ENCODE measurements at regions not wholly inside any gene's neighbourhood (a gene's known extent, or its start where the extent isn't known, plus 50 kb on each side); places are given as distances from the start of the nearest gene placed in this dataset.
"Not testable (repeated sequence)": the region's sequence is repeated elsewhere in the genome, so short reads cannot be mapped to it uniquely, and the experiment has no call there.

DNA sequence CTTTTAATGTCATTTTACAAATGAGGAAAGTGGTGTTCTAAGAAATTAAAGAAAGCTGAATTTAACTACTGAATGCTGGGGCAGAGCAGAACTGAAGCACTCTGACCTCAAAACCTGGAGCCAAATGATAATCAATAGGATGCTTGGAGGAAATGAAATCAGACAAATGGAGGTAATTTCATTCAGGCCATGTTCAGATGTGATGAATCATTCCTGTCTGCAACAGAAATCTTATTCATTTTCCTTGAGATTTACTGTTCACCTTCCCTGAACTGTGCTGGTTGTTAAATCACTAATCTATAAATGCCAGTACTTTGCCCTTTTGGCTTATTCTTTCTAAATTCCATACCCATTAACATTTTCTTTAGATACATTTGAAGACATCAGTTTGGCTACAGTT lies 85.6 kb upstream of the SNX7 start:
- no peak for DNase-seq (ENCODE audit: low spot score)
- no peak for TF ChIP-seq CTCF (IDR thresholded peaks at IDR 0.05)
- ATAC-seq (ENCODE audit: low FRiP score), result no peak

DNA sequence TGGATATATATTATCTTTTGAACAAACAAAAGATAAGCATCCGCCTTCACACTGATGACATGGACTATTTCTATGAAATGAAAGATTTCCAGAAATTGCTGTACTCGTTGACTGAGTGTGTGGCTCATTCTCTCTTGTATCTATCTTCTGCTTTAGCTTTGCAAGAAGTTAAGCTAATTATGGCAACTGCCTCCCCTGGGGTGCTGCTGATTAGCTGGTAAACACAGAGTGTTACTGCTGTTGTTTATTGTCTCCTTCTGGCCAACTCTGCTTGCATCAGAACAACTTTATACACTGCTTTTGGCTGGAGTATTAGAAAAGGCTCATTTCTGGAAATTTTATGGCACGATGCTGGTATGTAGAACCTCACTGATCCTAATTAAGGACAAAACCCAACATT lies 95.6 kb upstream of the SNX7 start:
- DNase-seq (ENCODE audit: low spot score) (no peak), ATAC-seq (ENCODE audit: low FRiP score) (no peak)
- TF ChIP-seq CTCF (IDR thresholded peaks at IDR 0.05), result no peak

DNA sequence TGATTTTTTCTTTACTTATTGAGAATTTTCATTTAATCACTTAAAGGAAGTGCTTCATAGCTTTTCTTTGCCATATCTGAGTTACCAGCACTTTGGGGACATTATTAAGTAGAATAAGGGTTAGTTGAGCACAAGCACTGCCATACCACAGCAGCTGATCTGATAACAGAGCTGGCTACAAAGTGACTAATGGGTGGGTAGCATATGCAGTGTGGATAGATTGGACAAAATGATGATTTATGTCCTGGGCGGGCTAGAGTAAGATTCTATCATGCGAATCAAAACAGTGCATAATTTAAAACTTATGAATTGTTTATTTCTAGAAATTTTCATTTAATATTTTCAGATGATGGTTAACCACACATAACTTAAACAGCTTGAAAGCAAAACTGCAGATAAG lies 102.2 kb upstream of the SNX7 start:
- ATAC-seq (ENCODE audit: low FRiP score) (no peak), DNase-seq (ENCODE audit: low spot score) (no peak)
- TF ChIP-seq CTCF (IDR thresholded peaks at IDR 0.05), result no peak

- no peak for TF ChIP-seq CTCF (IDR thresholded peaks at IDR 0.05)
- DNase-seq (ENCODE audit: low spot score) (no peak), ATAC-seq (ENCODE audit: low FRiP score) (no peak)
Measured at GRCh38 chr1:98557895-98558294, 103.6 kb upstream of the SNX7 start.

GRCh38 chr1:98556521-98557158 lies 104.9 kb upstream of the SNX7 start:
- TF ChIP-seq CTCF (IDR thresholded peaks at IDR 0.05), result no peak
- DNase-seq (ENCODE audit: low spot score), result no peak
- no peak for ATAC-seq (ENCODE audit: low FRiP score)

DNA sequence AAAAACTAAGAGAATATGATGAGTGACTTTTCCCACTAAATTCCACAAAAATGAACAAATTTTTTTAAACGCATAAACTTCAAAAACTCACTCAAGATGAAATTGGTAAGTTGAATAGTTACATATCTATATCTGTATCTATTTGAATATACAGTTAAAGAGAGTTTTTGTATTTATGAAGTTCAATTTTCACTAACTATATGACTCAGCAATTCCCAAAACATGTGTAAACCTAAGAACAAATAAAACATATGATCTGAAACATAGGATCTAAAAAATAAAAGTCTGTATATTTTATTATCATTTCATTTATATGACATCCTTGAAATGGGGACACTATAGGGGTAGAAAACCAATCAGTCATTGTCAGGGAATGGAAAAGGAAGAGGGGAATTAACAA lies 105.7 kb upstream of the SNX7 start:
- TF ChIP-seq CTCF (IDR thresholded peaks at IDR 0.05), result no peak
- no peak for DNase-seq (ENCODE audit: low spot score)
- no peak for ATAC-seq (ENCODE audit: low FRiP score)

DNA sequence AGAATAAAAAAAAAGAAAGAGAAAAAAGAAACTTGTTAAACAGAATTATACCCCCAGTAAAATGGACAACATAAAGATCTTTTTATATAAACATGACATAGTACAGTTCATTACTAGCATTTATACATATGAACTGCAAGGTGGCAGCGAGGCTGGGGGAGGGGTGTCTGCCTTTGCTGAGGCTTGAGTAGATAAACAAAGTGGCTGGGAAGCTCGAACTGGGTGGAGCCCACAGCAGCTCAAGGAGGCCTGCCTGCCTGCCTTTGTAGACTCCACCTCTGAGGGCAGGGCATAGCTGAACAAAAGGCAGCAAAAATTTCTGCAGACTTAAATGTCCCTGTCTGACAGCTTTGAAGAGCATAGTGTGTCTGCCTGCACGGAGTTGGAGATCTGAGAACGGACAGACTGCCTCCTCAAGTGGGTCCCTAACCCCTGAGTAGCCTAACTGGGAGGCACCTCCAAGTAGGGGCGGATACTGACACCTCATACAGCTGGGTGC lies 108.9 kb upstream of the SNX7 start:
- DNase-seq (ENCODE audit: low spot score); ATAC-seq (ENCODE audit: low FRiP score): not testable (repeated sequence)

All from omental fat pad (tissue), 3 donors.